ENCODE measurements at regions not wholly inside any gene's neighbourhood (a gene's known extent, or its start where the extent isn't known, plus 50 kb on each side); places are given as distances from the start of the nearest gene placed in this dataset.

DNA sequence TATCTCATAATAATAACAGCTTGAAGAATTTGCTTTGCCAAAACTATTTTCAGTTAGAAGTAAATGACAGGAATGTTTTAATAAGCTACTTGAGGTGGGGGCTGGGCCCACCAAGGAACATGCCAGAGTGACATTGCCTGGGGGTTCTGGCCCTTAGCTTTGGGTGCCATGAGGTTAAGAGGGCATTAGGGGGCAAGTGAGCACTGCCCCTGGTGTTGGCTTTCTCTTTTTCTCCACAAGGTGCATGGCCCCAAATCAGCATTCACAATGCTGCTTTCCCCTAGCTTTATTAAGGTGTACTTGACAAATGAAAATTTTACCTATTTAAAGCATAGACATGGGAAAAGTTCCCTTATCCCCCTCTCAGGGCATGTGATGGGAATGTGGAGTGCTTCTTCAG lies 305.4 kb downstream of the TENT4A start:
- no peak for DNase-seq

DNA sequence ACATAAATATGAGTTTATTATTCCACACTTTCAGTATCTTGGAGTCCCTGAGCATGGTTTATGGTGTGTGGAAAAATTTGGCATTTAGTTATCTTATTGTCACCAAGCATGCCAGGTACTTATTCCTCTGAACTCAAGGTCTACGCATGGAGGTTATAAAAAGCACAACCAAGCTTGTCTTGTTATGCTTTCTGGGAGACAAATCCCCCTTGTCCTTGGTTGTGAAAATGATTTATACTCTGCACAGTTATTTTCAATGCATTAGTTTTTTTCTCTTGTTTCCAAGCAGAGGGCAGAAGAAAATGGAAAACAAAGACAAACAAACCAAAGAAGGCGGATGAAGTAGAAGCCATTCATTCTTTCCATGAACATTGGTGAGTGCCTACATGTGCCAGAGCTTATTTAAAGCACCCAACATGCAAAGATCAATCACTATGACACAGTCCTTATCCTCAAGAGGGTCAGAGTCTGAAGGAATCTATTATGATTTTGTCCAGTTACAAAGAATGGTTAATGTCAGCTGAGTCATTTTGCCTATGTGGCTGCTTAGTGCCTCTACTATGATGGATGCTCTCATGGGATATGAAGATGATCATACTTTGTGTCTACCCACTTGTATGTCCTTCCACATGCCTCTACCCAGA lies 323.1 kb downstream of the TENT4A start:
- DNase-seq, result no peak

DNA sequence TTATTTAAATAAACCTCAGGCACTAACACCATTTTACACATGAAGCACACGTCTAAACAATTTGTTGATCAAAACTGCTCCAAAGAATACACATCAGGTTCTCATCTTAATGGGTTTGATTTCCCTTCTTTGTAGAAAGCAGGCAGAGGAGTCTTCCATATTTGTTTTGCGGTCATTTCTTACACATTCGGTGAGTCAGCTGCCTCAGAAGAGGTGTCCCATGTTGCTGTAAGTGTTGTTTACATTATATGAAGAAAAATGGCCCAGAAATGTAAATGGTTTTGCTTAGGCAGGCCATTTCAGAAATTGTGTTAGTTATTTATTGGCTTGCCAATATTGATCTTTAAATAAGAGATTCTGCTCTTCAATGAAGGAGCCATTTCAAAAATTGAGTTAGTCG lies 325.8 kb downstream of the TENT4A start:
- no peak for DNase-seq

DNA sequence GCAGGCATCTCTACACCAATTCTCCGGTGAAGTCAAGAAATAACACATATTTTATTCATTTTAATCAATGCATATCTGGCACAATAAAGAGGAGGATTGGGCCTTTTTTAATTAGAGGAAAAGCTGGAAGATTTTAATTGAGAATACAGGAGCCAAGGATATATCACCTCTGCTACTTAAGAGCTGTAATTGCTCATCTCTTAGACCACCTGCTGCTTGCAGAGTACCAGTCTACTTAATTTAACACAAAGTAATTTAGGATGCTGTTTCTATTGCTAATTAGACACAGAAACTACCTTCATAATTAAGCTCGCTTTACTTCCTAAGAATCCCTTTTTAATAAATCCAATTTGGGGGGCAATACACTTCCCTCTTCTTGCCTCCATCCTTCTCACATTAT lies 326.9 kb downstream of the TENT4A start:
- DNase-seq, result no peak

DNA sequence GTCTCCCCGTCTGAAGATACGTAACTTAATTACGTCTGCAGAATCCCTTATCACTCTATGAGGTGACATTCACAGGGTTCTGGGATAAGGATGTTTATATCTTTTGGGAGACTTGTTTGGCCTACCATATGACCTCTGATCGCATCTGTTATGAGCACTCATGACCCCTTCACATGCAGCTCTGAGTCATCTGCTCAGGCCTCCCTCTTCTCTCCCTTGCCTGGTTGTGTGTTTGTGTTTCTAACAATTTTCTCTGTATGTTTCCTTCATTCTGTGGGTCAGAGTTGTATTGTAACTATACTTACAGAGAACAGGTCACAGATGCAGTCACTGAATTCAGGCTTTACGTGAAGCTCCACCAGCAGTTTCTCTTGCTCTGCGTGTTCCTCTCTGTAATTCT lies 330.6 kb downstream of the TENT4A start:
- no peak for DNase-seq

DNA sequence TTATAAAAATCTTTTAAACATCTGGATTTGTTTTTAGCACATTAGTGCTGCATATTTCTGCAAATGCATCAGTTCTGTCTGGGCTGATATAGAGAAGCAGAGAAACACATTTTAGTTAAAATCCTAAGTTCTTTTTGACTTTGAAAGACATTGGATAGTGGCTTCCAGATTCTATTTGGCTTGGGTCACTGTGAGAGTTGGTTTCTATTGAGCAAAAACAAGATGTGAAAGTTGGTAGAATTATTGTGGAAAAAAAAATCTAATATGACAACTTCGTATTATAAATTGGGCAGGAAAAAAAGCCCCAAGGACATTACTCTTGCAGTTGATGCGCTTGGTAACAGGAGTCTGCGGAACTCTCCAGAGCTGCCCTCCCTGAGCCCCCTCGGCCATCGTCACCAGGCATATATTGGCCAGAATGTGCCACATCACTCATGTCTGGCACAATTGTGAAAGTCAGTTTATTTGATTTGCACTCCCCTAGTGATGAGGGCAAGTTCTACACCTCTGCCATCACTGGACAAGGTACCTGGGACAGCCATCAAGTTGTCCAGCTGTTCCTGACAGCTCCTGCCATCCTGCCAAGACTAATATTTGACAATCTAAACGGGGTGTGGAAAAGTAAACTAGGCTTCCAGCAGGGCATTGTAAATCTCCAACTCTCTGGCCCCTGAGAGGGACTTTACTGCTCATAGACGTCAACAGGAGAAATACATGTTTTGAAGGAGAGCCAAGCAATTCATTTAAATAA lies 334.5 kb downstream of the TENT4A start:
- DNase-seq, result no peak

DNA sequence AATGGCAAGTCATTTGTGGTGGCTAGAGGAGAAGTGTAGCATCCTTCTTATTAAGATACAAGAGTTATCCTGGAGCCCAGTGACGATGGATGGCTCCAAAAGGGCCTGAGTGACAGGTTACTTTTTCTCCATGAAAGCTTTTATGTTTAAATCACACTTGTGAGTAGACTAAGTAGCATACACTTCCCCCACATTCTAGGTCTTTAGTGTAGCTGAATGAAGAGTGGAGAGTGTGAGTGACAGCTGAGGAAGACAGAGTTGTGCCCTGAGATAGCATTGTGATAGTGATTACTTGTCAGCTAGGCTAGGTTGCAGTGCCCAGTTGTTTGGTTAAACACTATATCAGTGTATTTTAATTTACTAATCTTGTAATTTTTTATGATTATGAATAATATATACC lies 337.8 kb downstream of the TENT4A start:
- DNase-seq, result no peak

DNA sequence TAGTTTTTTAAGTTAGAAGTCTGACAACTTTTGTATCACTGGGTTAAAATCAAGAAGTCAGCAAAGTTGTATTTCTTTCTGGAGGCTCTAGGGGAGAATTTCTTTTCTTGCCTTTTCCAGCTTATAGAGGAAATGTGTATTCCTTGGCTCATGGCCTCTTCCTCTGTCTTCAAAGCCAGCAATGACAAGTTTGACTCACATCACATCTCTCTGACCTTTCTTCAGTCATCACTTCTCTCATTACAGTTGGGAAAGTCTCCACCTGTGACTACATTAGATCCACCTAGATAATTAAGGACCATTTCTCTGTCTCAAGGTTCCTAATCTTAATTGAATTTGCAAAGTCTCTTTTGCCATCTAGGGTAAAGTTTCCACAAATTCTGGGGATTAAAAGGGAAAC lies 339.9 kb downstream of the TENT4A start:
- DNase-seq, result no peak

DNA sequence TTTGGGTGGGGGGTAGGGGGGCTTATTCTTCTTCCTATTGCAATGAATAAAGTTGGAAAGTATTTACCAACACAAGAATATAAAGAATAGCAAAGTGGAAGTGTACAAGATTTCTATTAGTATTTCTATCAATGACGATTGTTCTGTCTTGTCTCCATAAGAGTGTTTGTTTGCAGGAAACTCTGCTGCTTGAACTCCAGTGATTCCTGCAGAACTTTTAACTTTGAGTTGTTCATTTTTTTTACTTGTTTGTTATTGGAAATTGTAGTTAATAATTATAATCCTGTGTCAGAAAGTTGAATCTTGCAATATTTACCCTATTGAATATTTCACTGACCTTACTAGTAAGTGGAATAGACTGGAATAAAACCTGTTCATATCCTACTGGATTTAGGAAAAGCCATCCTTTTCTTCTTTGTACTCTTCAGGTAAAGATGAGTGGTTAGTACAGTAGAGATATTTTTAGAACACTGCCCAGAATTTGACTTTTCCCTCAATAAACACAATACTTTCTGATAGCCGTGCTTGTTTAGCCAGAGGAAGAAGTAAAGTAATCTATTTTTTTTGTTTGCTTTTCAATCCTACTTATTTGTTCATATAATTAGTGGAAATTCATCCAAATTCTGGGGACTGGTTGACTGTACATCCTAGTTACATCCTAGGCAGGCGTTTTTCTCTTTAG lies 340.4 kb downstream of the TENT4A start:
- DNase-seq, result no peak

DNA sequence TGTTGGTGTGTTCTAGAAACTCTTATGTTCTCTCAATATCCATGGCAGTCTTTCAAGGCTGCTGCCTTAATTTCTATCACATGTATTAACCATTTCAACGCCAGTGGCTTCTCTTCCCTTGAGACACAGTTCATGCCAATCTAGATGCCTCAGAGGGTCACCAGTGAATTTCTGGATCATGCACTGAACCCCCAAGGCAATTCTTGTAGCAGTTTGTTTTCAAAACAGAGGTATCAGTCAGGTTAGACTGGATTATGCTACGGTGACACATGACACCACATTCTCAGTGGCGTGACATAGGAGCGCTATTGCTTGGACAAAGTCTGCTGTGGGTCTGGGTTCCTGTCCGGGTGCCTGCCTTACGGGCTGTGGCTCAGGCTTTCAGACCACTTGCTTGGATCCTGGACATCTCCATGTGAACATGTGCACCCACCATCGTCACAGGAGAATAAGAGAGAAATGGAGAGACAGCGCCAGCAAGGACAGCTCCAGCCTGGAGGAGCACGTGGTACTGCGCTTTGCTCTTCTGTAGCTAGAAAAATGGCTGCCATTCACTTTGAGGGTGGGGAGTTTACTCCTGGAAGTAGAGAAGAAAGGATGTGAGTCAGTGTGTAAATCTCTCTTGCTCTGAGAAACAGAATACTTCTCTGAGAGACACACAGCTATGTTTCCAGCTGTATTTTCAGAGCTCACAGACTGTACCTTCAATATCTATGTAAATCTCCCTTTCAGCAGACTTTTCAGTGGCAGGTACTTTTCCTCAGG lies 329.3 kb upstream of the ADCY2 start:
- DNase-seq, result no peak

DNA sequence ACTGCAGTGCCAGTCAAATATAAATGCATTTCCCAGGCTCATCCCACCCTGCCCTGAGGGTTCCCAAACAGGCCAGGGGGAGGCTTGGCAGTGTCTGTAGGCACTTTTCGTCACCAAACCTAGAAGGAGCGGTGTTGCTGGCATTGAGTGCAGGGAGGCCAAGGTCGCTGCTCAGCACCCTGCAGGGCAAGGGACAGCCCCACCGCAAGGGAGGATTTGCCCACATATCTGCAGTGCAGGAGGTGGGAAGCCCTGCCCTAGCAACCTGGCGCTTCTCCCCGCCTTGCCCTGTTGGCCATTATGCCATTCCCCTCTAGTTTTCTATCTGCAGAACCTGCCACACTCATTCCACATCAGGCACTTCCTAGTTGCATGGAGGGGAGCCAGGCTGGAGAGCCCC lies 327.8 kb upstream of the ADCY2 start:
- DNase-seq, result no peak

DNA sequence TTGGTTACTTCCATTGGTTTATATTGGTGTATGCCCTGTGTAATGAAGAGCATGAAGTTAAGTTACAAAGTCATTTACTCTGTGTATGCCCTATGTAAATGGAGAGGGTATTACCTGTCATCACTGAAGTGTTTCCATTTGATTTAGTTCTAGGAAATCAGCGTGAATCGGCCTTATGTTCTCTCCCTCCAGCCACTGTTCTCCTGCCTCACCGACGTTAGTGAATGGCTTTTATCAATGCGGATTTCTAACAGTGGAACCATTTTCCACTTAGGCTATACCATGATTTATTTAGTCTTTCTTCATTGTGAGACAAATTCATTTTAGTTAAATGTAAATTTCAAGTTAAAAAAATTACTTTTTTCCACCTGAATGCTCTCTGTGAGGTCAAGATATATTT lies 327.0 kb upstream of the ADCY2 start:
- DNase-seq, result no peak

DNA sequence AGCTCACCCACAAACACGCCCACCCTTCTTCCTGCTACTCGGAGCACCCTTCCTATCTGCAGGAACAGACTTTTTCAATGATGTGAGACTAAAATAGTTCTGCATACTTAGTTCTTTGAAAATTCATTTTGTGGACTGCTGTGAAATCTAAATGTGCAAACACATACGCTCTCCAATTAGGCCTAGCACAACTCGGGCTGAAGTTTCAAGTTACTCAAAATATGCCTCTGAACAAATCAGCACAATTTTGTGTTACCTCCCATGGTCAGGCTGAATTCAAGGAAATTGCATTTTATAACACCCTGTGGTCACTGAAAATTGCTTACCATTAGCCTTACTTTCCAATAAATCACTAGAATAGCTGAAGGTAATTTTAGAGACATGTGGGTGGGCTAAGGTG lies 323.8 kb upstream of the ADCY2 start:
- no peak for DNase-seq

DNA sequence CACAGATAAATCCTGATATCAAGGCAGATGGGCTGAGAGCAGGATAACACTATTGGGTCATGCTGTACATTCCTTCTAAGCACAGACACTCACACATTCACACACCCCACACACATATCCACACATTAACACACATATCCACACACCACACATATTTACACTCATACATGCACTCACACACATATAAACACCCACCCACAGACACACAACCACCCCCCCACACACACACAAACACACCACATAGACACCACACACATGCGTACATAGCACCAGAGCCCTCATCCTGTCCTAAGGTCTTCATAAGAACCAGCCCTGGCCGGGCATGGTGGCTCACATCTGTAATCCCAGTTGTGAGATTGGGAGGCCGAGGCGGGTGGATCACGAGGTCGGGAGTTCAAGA lies 322.3 kb upstream of the ADCY2 start:
- no peak for DNase-seq

DNA sequence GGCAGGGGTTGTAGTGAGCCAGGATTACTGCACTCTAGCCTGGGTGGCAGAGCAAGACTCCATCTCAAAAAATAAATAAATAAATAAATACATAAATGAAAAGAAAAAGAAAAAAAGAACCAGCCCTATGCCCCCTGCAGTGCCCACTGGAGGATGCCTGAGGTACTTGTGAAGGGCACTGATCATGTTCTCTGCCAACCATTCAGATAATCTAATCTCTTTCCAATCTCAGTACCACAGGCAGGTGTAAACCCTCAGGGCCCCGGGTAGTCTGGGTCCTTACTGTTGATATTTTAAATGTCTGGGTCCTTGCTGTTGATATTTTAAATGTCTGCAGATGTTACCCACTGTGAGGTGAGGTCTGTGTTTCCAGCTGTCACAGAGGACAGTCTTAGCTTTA lies 321.8 kb upstream of the ADCY2 start:
- no peak for DNase-seq

DNA sequence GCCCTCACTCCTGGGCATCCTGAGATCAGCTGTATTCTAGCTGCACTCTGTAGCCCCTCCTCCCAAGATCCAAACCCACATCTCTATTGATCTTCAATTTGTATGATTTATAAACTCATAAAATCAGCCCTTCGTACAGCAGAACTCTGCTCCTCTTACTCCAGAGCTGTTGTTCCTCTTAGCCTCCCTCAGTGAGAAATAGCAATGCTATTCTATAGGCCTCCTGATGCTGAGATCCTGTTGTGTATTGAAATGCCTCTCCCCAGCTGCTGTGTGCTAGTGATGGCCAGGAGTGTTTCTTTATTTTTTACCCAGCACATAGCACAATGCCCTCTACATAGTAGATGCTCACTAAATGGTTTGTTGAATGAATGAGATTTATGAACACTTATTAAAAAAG lies 320.5 kb upstream of the ADCY2 start:
- no peak for DNase-seq

DNA sequence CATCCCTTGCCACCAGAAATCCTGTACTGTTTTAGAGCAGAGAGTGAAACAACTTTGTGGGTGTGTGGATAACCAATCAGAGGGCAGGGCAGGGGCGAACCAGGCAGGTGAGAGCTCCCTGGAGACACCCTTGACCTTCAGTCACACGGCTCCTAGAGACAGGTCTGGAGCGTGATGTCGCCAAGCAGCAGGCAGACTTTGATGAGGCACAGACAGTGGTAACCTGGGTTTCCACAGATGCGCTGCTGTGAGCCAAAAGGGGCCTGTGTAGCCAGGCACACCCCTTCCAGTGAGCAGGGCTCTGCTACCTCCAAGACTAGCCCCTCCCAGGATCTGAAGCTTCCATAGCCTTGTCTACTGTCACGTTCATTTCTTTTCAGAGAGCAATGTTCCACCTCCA lies 317.8 kb upstream of the ADCY2 start:
- no peak for DNase-seq

DNA sequence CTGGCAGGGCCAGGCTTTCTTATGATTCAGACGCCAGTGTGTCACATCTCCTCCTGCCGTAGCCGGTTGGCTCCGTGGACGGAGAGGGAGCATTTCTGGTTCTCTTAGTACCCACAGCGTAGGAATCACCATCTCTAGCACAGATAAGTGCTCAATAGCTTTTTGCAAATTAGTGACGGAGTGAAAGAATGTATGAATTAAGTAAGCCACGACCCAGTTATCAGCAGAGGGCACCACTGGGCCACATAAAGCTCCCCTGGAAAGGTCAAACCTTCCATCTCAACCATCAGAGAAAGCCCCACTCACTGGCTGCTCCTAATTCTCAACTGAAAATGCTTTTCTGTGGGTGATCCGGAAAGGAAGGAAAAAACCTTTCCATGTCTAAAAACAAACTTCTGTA lies 317.0 kb upstream of the ADCY2 start:
- DNase-seq, result no peak

DNA sequence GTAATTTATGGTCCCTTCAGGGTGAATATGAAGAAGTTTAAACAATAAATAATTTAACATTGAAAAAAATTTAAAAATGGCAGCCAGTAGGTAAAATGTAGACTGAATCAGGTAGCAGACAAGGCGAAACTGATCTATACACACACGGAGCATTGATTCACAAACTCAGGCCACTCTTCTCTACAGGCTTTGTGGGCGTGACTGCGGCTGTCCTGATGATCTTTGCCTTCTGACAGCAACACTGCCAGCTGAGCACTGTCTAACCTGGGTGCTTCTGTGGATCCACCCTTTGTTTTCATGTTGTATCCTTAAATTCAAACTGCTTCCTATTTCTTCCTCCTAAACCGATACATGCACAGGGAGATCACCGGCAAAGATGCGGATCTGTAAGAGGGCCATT lies 315.4 kb upstream of the ADCY2 start:
- no peak for DNase-seq

DNA sequence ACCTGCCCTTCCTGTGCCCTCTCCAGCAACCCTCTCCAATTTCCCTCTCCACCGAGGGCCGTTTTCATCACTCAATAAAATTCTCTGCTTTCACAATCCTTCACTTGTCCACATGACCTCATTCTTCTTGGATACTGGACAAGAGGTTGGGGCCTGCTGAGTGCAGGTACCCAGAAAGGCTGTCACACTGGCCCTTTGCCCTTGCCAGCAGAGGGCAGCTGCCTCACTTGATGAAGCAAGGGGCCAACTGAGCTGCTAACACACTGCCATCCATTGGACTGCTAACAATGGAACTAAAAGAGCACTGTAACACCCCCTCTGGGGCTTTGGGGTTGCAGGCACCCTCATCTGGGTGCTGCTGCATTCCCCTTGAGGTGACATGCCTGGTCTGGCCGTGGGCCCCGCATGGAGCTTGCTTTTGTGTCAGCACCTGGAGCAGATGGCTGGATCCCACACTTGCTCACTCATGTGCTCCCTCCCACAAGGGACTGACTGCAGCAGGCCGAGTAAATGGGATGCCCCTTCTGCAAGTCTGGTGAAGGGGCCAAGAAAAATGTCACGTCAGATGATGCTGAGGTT lies 308.1 kb upstream of the ADCY2 start:
- no peak for DNase-seq

DNA sequence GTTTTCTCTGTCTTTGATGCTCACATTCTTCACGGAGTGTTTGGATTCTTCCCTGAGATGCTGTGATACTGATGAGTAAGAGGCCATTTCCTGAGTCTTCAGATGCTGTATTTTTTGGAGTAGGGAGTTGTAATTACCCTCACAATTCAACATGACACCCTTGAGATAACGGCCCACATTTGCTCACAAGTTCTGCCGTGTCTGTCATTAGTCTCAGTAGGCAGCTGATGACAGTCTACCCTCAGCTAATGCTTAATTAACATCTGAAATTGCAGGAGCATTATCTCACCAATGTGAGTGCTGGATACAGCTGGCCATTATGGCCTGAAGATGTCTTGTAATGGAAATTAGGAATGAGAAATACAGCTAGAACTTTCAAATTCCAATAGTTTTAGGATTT lies 307.1 kb upstream of the ADCY2 start:
- DNase-seq, result no peak

DNA sequence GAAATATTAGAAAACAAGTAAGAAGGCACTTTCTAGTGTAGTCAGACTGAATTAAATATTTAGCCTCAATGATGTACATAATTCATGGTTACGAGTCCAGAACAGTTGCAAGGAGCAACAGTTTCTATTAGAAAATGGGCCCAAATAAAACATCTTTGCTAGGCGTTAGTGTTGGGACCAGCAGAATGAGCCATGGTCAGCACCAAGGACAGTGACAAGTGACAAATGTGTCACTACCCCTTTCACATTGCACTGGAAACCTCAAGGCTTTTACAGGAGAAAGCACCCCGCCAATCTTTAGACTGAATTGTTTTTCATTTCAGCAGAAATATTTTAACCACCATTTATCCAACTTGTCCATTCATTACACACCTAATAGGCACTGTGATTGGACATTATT lies 301.3 kb upstream of the ADCY2 start:
- DNase-seq, result no peak

DNA sequence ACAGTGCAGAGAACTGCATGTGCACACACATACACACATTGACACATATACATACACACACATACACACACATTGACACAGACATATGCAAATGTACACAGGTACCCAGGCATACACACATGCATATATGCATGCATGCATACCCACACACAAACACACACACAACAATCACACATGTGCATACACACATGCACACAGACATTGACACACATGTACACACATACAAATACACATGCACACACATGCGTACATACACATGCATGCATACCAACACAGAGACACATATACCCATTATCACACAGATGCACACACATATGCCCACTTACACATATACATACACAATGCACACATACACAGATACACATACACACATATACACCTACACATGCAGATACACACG lies 299.6 kb upstream of the ADCY2 start:
- DNase-seq, result no peak
